ENCODE measurements at regions not wholly inside any gene's neighbourhood (a gene's known extent, or its start where the extent isn't known, plus 50 kb on each side); places are given as distances from the start of the nearest gene placed in this dataset.

- DNase-seq = no peak
These were observed 94.9 kb upstream of the TRIM2 start for GRCh38 chr4:153109296-153109849.

GRCh38 chr4:153110739-153111138, 93.5 kb upstream of the TRIM2 start:
- no peak for DNase-seq

- DNase-seq = no peak
These were observed 92.7 kb upstream of the TRIM2 start for GRCh38 chr4:153111426-153112040.

GRCh38 chr4:153112041-153112441, 92.2 kb upstream of the TRIM2 start:
- DNase-seq = no peak

- DNase-seq = no peak
These were observed 91.0 kb upstream of the TRIM2 start for GRCh38 chr4:153113061-153113837.

- no peak for DNase-seq
These were observed 90.5 kb upstream of the TRIM2 start for GRCh38 chr4:153113838-153114105.

GRCh38 chr4:153114771-153115321, 89.4 kb upstream of the TRIM2 start:
- DNase-seq = peak; percentile 46

GRCh38 chr4:153115322-153116290, 88.6 kb upstream of the TRIM2 start:
- DNase-seq = peak; percentile 77

GRCh38 chr4:153116291-153116680, 88.0 kb upstream of the TRIM2 start:
- DNase-seq = no peak

- DNase-seq = no peak
These were observed 87.4 kb upstream of the TRIM2 start for GRCh38 chr4:153116801-153117200.

- DNase-seq = no peak
These were observed 86.7 kb upstream of the TRIM2 start for GRCh38 chr4:153117554-153117953.

GRCh38 chr4:153119626-153120025, 84.6 kb upstream of the TRIM2 start:
- no peak for DNase-seq

- no peak for DNase-seq
These were observed 84.0 kb upstream of the TRIM2 start for GRCh38 chr4:153120235-153120634.

GRCh38 chr4:153122855-153123254, 81.4 kb upstream of the TRIM2 start:
- DNase-seq = no peak

- no peak for DNase-seq
These were observed 78.1 kb upstream of the TRIM2 start for GRCh38 chr4:153126137-153126536.

GRCh38 chr4:153127760-153128494, 76.3 kb upstream of the TRIM2 start:
- peak; percentile 83 for DNase-seq

GRCh38 chr4:153131596-153131995, 72.6 kb upstream of the TRIM2 start:
- DNase-seq = no peak

GRCh38 chr4:153137159-153137558, 67.1 kb upstream of the TRIM2 start:
- no peak for DNase-seq

- no peak for DNase-seq
These were observed 66.3 kb upstream of the TRIM2 start for GRCh38 chr4:153137677-153138630.

GRCh38 chr4:153138736-153139135, 65.5 kb upstream of the TRIM2 start:
- no peak for DNase-seq

GRCh38 chr4:153140294-153140693, 63.9 kb upstream of the TRIM2 start:
- DNase-seq = no peak
